GM12878 (cell line): ENCODE measurements at regions not wholly inside any gene's neighbourhood (a gene's known extent, or its start where the extent isn't known, plus 50 kb on each side); places are given as distances from the start of the nearest gene placed in this dataset.
A peak's percentile ranks its signal among the peaks of the same experiment; 100 is the strongest.

Source experiments
- ATAC-seq: fragments of 200-7000 bp; cut with Tn5 transposase; 3 replicates; pipeline ENCODE4 v1.9.1; 2020; ENCODE audit warnings: mild to moderate bottlenecking, moderate library complexity
- BruUV-seq: library from RNA; stranded (reverse); fragments of 400-500 nt; replicated peaks from 2 replicates; lab custom pipeline; 2021; lab: Mats Ljungman, UMichigan
- CTCF ChIA-PET: fragments of 300-600 bp; sonication (Branson Sonifier 250); formaldehyde crosslinking; extraction: SDS; loops from one replicate; lab custom pipeline; 2021; ENCODE audit warnings: inconsistent platforms; lab: Yijun Ruan, JAX
- POLR2A ChIA-PET: fragments of 350-600 bp; formaldehyde crosslinking; extraction: SDS; loops from one replicate; lab custom pipeline; 2021; ENCODE audit warnings: inconsistent platforms; lab: Charles Lee
- RAD21 ChIA-PET: fragments of 300-600 bp; sonication (Branson Sonifier 250); formaldehyde crosslinking; loops from one replicate; lab custom pipeline; 2023; ENCODE audit warnings: antibody characterized with exemption; ENCODE audit not compliant: unreplicated experiment; lab: Charles Lee
- SMC1A ChIA-PET: fragments of 300-600 bp; sonication (Branson Sonifier 250); formaldehyde crosslinking; loops from one replicate; lab custom pipeline; 2023; ENCODE audit not compliant: unreplicated experiment, uncharacterized antibody; lab: Charles Lee
- DNase-seq: peaks from one replicate; pipeline ENCODE4 v3.0.0-alpha.2; 2011; ENCODE audit warnings: low read depth, low spot score
- FAIRE-seq: peaks from 3 replicates; lab custom pipeline; 2011; peaks lifted over from hg19 to GRCh38; lab: Jason Lieb, UNC
- H2AFZ ChIP-seq: 2 replicates; pipeline ENCODE4 v1.6.0; 2011; ENCODE audit warnings: low read depth, low read length, control low read depth; ENCODE audit not compliant: control insufficient read depth
- H3K27ac ChIP-seq: 2 replicates; pipeline ENCODE4 v1.5.1; 2011; ENCODE audit warnings: control low read depth; ENCODE audit not compliant: control insufficient read depth, insufficient read depth
- H3K27me3 ChIP-seq, 2 experiments: replicated peaks in 1 of 2; 2 replicates each; pipeline versions ENCODE4 v1.6.0 to v1.6.1; 2011; ENCODE audit warnings: low read length in 1 of 2; ENCODE audit not compliant: control insufficient read depth in 2 of 2, insufficient read depth in 2 of 2
- H3K36me3 ChIP-seq, 2 experiments: 2 replicates each; pipeline ENCODE4 v1.5.1; 2011; ENCODE audit warnings: low read length in 1 of 2; ENCODE audit not compliant: control insufficient read depth in 2 of 2, insufficient read depth in 2 of 2
- H3K4me1 ChIP-seq: 2 replicates; pipeline ENCODE4 v1.6.1; 2011; ENCODE audit warnings: mild to moderate bottlenecking, low read length, moderate library complexity, mixed read lengths; ENCODE audit not compliant: control insufficient read depth, insufficient read depth
- H3K4me2 ChIP-seq: 2 replicates; pipeline ENCODE4 v1.6.0; 2011; ENCODE audit warnings: control low read depth; ENCODE audit not compliant: control insufficient read depth, insufficient read depth
- H3K4me3 ChIP-seq: fragments of 200-600 bp; sonication (generic); 2 replicates; pipeline ENCODE4 v1.5.1; 2016
- H3K79me2 ChIP-seq: 2 replicates; pipeline ENCODE4 v1.6.0; 2011; ENCODE audit warnings: low read length; ENCODE audit not compliant: control insufficient read depth, insufficient read depth
- H3K9ac ChIP-seq: 2 replicates; pipeline ENCODE4 v1.8.0; 2011; ENCODE audit warnings: low read length, control low read depth, mixed read lengths; ENCODE audit not compliant: control insufficient read depth, insufficient read depth
- H3K9me3 ChIP-seq: replicated peaks from 3 replicates; pipeline ENCODE4 v1.5.1; 2011; ENCODE audit warnings: mild to moderate bottlenecking, low read length; ENCODE audit not compliant: control insufficient read depth, insufficient read depth
- H4K20me1 ChIP-seq: 2 replicates; pipeline ENCODE4 v1.6.0; 2011; ENCODE audit not compliant: control insufficient read depth, insufficient read depth
- ATF7 ChIP-seq: fragments of 450-650 bp; IDR thresholded peaks from 2 replicates; pipeline ENCODE4 v1.6.1; 2016; ENCODE audit warnings: low read depth, mild to moderate bottlenecking
- BCL11A ChIP-seq: IDR thresholded peaks from 2 replicates; pipeline ENCODE4 v1.6.1; 2011; ENCODE audit warnings: low read depth, low read length
- DPF2 ChIP-seq: fragments of 450-650 bp; IDR thresholded peaks from 2 replicates; pipeline ENCODE4 v1.6.1; 2017; ENCODE audit warnings: mild to moderate bottlenecking
- GATAD2B ChIP-seq: fragments of 450-650 bp; conservative IDR thresholded peaks from 2 replicates; pipeline ENCODE4 v1.6.1; 2017; ENCODE audit warnings: low read depth, mild to moderate bottlenecking, moderate library complexity
- KAT2A ChIP-seq: conservative IDR thresholded peaks from 2 replicates; pipeline ENCODE4 v1.6.1; 2011; ENCODE audit warnings: low read depth, low read length; ENCODE audit not compliant: control insufficient read depth
- LARP7 ChIP-seq: fragments of 450-650 bp; IDR thresholded peaks from 2 replicates; pipeline ENCODE4 v1.6.1; 2017; ENCODE audit warnings: mild to moderate bottlenecking
- MEF2B ChIP-seq: fragments of 450-650 bp; IDR thresholded peaks from 2 replicates; pipeline ENCODE4 v1.6.1; 2018; ENCODE audit warnings: mild to moderate bottlenecking, moderate library complexity; ENCODE audit not compliant: partially characterized antibody, poor library complexity, severe bottlenecking
- MTA2 ChIP-seq: fragments of 450-650 bp; IDR thresholded peaks from 2 replicates; pipeline ENCODE4 v1.6.1; 2016; ENCODE audit warnings: low read depth, mild to moderate bottlenecking, moderate library complexity
- MTA3 ChIP-seq: IDR thresholded peaks from 2 replicates; pipeline ENCODE4 v1.6.1; 2012; ENCODE audit warnings: low read length, inconsistent platforms, borderline replicate concordance
- NFYA ChIP-seq: IDR thresholded peaks from 2 replicates; pipeline ENCODE4 v1.6.1; 2011; ENCODE audit warnings: low read depth, mild to moderate bottlenecking, low read length, improper control_type of control experiment, borderline replicate concordance
- NR2F1 ChIP-seq: fragments of 450-650 bp; conservative IDR thresholded peaks from 2 replicates; pipeline ENCODE4 v1.6.1; 2017; ENCODE audit warnings: mild to moderate bottlenecking
- SMARCA5 ChIP-seq: fragments of 450-650 bp; IDR thresholded peaks from 2 replicates; pipeline ENCODE4 v1.6.1; 2017; ENCODE audit warnings: mild to moderate bottlenecking
- SMC3 ChIP-seq: IDR thresholded peaks from 2 replicates; pipeline ENCODE4 v1.6.1; 2011; ENCODE audit warnings: low read length, improper control_type of control experiment, borderline replicate concordance
- ZBTB33 ChIP-seq: fragments of 450-650 bp; IDR thresholded peaks from 2 replicates; pipeline ENCODE4 v1.6.1; 2017; ENCODE audit warnings: mild to moderate bottlenecking
- ZBTB4 ChIP-seq: fragments of 450-650 bp; formaldehyde crosslinking; IDR thresholded peaks from 2 replicates; pipeline ENCODE4 v1.4.0; 2022; ENCODE audit warnings: mild to moderate bottlenecking, moderate library complexity
- ZNF592 ChIP-seq: fragments of 450-650 bp; IDR thresholded peaks from 2 replicates; pipeline ENCODE4 v1.6.1; 2017; ENCODE audit warnings: mild to moderate bottlenecking, moderate library complexity
- WGBS: methylation state at CpG from one replicate; pipeline ENCODE4 v1.1.6; 2016; ENCODE audit warnings: low lambda C conversion rate; ENCODE audit not compliant: insufficient replicate concordance, insufficient coverage; ENCODE audit errors: missing lambda C conversion rate; 5-methylcytosine and 5-hydroxymethylcytosine counted together
- in situ Hi-C: fragments of 300-500 bp; cut with MboI; formaldehyde crosslinking; loops from 9 replicates; pipeline ENCODE4 v1.14.3; 2018; ENCODE audit warnings: mixed read lengths
- intact Hi-C: fragments of 100-400 bp; cut with micrococcal nuclease; formaldehyde crosslinking; loops from one replicate; pipeline ENCODE4 v1.14.2; 2022; ENCODE audit not compliant: unreplicated experiment

GRCh38 chr3:28008235-28008634 lies 233.2 kb upstream of the CMC1 start:
- CTCF ChIA-PET: interaction anchor here (0.8 to 3.9 kb wide), 19 partner anchors 10 to 319 kb away, joined by 3 to 26 read pairs (median 3); no protein-coding TSS in a partner anchor
- WGBS: 18% methylated on average over 6 of the region's 6 CpGs
- SMC1A ChIA-PET: interaction anchor here (0.8 to 15.2 kb wide), 37 partner anchors 9 to 319 kb away, joined by 3 to 296 read pairs (median 4); partner anchors contain the start of gene EOMES
- FAIRE-seq (no peak), ATAC-seq (peak; percentile 79), DNase-seq (no peak)
- Histone ChIP-seq H3K27ac (no peak overlapping the region), H4K20me1 (no peaks in the 10 kb centered on the region), H3K79me2 (no peaks in the 10 kb centered on the region), H3K9me3 (no peaks in the 10 kb centered on the region), H3K4me2 (0 out of 2 replicates have a peak overlapping the region, but pooled peaks have one; percentile 17), H3K9ac (no peak overlapping the region), H3K4me3 (no peak overlapping the region), H3K27me3 (no peaks in the 10 kb centered on the region), H2AFZ (peak overlapping the region; percentile 44), H3K4me1 (no peaks in the 10 kb centered on the region), H3K36me3 (no peaks in the 10 kb centered on the region)
- POLR2A ChIA-PET: interaction anchor here (0.7 to 2.4 kb wide), 8 partner anchors 8 to 288 kb away, joined by 3 to 13 read pairs (median 4); partner anchors contain the start of gene EOMES
- no TSS peak for BruUV-seq
- in situ Hi-C loops (no loop called here), intact Hi-C loops (no loop called here)
- RAD21 ChIA-PET: interaction anchor here (0.7 to 13.4 kb wide), 19 partner anchors 9 to 320 kb away, joined by 3 to 248 read pairs (median 8); partner anchors contain the start of gene EOMES
- TF ChIP-seq GATAD2B (peak; percentile 52; the same call in 1 of the 2 replicates), DPF2 (peak; percentile 42; the same call in 1 of the 2 replicates), ATF7 (peak; percentile 89), KAT2A (no peak), MEF2B (peak; percentile 74), ZBTB33 (no peak), NFYA (no peak), LARP7 (no peak), ZNF592 (0 out of 2 replicates have a peak, but pooled peaks have one; percentile 4), NR2F1 (peak; percentile 88), MTA2 (peak; percentile 31; the same call in 1 of the 2 replicates), ZBTB4 (CRISPR knock-in tag) (no peak), SMC3 (no peak), SMARCA5 (peak; percentile 72; the same call in 1 of the 2 replicates), MTA3 (no peak), BCL11A (no peak)
